ENCODE measurements at regions not wholly inside any gene's neighbourhood (a gene's known extent, or its start where the extent isn't known, plus 50 kb on each side); places are given as distances from the start of the nearest gene placed in this dataset.

DNA sequence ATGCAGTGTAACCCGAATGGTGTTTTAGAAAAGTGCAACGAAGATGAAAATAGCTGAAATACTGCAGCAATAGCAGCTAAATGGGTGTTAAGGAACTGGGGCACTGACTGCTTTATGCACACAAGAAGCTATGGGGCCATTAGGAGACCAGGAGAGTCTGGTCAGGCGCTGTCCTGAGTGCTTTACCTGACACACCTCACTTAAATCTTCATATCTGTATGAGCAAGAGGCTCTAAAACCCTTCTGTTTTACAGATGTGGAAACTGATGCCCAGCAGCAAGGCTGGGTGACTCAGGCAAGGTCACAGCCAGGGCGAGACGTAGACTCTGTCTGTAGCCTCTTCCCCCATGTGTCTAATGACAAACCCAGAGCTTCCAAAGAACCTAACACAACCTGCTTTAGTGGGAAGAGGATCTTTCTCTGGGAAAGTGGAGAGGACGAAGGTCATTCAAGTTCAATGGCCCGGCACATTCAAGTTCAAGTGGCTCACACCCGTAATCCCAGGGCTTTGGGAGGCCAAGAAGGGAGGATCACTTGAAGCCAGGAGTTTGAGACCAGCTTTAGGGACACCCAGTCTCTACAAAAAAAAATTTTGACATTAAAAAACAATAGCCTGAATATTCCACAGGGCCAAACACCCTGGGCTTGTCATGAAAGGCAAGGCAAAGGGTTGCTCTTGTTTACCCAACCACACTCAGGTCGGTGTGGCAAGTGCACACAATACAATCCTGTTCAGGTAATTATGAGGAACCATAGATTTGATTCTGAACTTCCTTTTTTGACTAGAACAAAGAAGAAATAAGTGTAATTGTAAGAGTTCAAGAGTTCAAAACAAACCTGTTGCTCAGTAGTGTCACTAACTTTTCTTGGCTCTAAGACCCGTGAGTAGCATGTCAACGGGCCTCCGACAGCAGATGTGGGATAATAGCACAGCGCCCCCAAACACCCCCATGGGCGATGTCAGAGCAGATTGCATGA is 53.7 kb upstream of the KLF6 start:
- DNase-seq (ENCODE audit: low read depth, low spot score) (no peak), FAIRE-seq (no peak)
- no peaks in the 10 kb centered on the region for H3K9me3 ChIP-seq (ENCODE audit: control insufficient read depth, low read depth, low read length)
- no peak overlapping the region for H3K27ac ChIP-seq (ENCODE audit: control insufficient read depth, insufficient read depth, low read length)
- H3K27me3 ChIP-seq (ENCODE audit: control insufficient read depth, extremely low read depth, insufficient read depth, low read length), result no peaks in the 10 kb centered on the region
- no peak overlapping the region for H3K9ac ChIP-seq (ENCODE audit: control insufficient read depth, extremely low read depth, insufficient read depth, low read length)
- no peaks in the 10 kb centered on the region for H3K9me1 ChIP-seq (ENCODE audit: control insufficient read depth, extremely low read depth, insufficient read depth, low read length)
- no peaks in the 10 kb centered on the region for H3K36me3 ChIP-seq (ENCODE audit: control insufficient read depth in 2 of 2, extremely low read depth in 1 of 2, insufficient read depth in 2 of 2, low read length in 2 of 2)
- H2AFZ ChIP-seq (ENCODE audit: control insufficient read depth, low read length), result no peak overlapping the region
- H3K4me1 ChIP-seq (ENCODE audit: control insufficient read depth, extremely low read depth, insufficient read depth, low read length), result no peaks in the 10 kb centered on the region
- no peak overlapping the region for H3K4me2 ChIP-seq (ENCODE audit: control insufficient read depth, extremely low read depth, insufficient read depth, low read depth, low read length)
- no peak overlapping the region for H3K4me3 ChIP-seq (ENCODE audit: control insufficient read depth in 2 of 3, extremely low read depth in 1 of 3, insufficient read depth in 2 of 3, low read depth in 1 of 3, low read length in 3 of 3)
- TF ChIP-seq, protein P1, sequence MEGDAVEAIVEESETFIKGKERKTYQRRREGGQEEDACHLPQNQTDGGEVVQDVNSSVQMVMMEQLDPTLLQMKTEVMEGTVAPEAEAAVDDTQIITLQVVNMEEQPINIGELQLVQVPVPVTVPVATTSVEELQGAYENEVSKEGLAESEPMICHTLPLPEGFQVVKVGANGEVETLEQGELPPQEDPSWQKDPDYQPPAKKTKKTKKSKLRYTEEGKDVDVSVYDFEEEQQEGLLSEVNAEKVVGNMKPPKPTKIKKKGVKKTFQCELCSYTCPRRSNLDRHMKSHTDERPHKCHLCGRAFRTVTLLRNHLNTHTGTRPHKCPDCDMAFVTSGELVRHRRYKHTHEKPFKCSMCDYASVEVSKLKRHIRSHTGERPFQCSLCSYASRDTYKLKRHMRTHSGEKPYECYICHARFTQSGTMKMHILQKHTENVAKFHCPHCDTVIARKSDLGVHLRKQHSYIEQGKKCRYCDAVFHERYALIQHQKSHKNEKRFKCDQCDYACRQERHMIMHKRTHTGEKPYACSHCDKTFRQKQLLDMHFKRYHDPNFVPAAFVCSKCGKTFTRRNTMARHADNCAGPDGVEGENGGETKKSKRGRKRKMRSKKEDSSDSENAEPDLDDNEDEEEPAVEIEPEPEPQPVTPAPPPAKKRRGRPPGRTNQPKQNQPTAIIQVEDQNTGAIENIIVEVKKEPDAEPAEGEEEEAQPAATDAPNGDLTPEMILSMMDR (optimal IDR thresholded peaks at IDR 0.05 in 1 of 3, IDR thresholded peaks at IDR 0.05 in 1 of 3, conservative IDR thresholded peaks at IDR 0.05 in 1 of 3; ENCODE audit: extremely low read depth in 1 of 3, insufficient read depth in 2 of 3, low read length in 3 of 3), result no peak
- no peak for TF ChIP-seq EZH2 (IDR thresholded peaks at IDR 0.05; ENCODE audit: low read length)
- no peaks in the 10 kb centered on the region for H4K20me1 ChIP-seq (ENCODE audit: control insufficient read depth, extremely low read depth, insufficient read depth, low read length)
- no peaks in the 10 kb centered on the region for H3K79me2 ChIP-seq (ENCODE audit: control insufficient read depth, insufficient read depth, low read length)
- dilution Hi-C loops (cut with MboI; ENCODE audit: extremely low pct_ligation_motif_present, low sequenced_read_pairs), result no loop called here

DNA sequence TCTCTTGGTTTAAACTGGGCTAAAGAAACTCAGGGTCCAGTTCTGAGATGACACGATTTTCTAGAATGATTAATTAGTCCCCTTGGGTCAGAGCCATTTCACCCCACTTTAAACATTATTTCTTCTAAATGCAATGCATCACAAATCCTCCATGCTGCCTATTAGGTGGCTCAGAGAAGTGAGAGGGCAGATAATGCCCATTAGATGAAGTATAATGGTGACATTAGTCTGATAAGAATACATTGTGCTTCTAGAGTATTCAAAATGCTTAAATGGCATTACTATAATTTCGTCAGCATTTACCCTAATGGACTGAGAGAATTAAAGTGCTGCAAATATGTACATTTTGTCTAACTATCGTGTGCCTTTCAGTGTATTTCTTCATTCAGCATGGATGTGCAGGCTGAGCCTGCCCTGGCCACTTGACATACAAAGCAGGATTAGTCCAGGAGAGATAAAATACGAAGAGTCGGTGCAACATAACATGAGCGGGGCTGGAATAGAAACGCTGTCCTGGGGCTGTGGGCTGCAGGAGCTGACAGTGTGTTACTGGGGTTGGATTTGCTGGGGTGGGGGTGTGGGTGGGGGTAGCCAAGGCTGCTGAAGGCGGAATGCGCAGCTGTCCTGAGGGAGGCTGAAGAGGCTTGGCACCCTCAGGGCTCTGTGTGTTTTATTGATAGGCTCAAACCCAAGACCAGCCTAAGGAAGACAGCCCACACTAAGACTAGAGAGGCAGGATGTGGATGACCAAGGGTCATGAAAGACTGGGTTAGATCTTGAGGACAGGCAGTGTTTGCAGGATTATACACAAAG is 52.8 kb upstream of the KLF6 start:
- no peaks in the 10 kb centered on the region for H3K79me2 ChIP-seq (ENCODE audit: control insufficient read depth, insufficient read depth, low read length)
- H3K4me1 ChIP-seq (ENCODE audit: control insufficient read depth, extremely low read depth, insufficient read depth, low read length), result no peaks in the 10 kb centered on the region
- H2AFZ ChIP-seq (ENCODE audit: control insufficient read depth, low read length), result no peak overlapping the region
- H3K9me1 ChIP-seq (ENCODE audit: control insufficient read depth, extremely low read depth, insufficient read depth, low read length), result no peaks in the 10 kb centered on the region
- no peak overlapping the region for H3K4me2 ChIP-seq (ENCODE audit: control insufficient read depth, extremely low read depth, insufficient read depth, low read depth, low read length)
- FAIRE-seq, result no peak
- no peak overlapping the region for H3K4me3 ChIP-seq (ENCODE audit: control insufficient read depth in 2 of 3, extremely low read depth in 1 of 3, insufficient read depth in 2 of 3, low read depth in 1 of 3, low read length in 3 of 3)
- H4K20me1 ChIP-seq (ENCODE audit: control insufficient read depth, extremely low read depth, insufficient read depth, low read length), result no peaks in the 10 kb centered on the region
- no peaks in the 10 kb centered on the region for H3K9me3 ChIP-seq (ENCODE audit: control insufficient read depth, low read depth, low read length)
- TF ChIP-seq, protein P1 (optimal IDR thresholded peaks at IDR 0.05 in 1 of 3, IDR thresholded peaks at IDR 0.05 in 1 of 3, conservative IDR thresholded peaks at IDR 0.05 in 1 of 3; ENCODE audit: extremely low read depth in 1 of 3, insufficient read depth in 2 of 3, low read length in 3 of 3), result no peak
- TF ChIP-seq EZH2 (IDR thresholded peaks at IDR 0.05; ENCODE audit: low read length), result no peak
- H3K27me3 ChIP-seq (ENCODE audit: control insufficient read depth, extremely low read depth, insufficient read depth, low read length), result no peaks in the 10 kb centered on the region
- no peak overlapping the region for H3K9ac ChIP-seq (ENCODE audit: control insufficient read depth, extremely low read depth, insufficient read depth, low read length)
- DNase-seq (ENCODE audit: low read depth, low spot score), result no peak
- no peaks in the 10 kb centered on the region for H3K36me3 ChIP-seq (ENCODE audit: control insufficient read depth in 2 of 2, extremely low read depth in 1 of 2, insufficient read depth in 2 of 2, low read length in 2 of 2)
- dilution Hi-C loops (cut with MboI; ENCODE audit: extremely low pct_ligation_motif_present, low sequenced_read_pairs), result no loop called here
- no peak overlapping the region for H3K27ac ChIP-seq (ENCODE audit: control insufficient read depth, insufficient read depth, low read length)

Data from keratinocyte (primary cell).